Middle frontal gyrus (tissue), 1 donor: ENCODE measurements at regions not wholly inside any gene's neighbourhood (a gene's known extent, or its start where the extent isn't known, plus 50 kb on each side); places are given as distances from the start of the nearest gene placed in this dataset.

Source experiments
- DNase-seq: peaks from one replicate; pipeline ENCODE4 v3.0.0-alpha.2; 2015; ENCODE audit warnings: low spot score; ENCODE audit errors: extremely low spot score

GRCh38 chr1:222243902-222244301, 304.0 kb downstream of the HHIPL2 start:
- no peak for DNase-seq

GRCh38 chr1:222242492-222242891, 305.4 kb downstream of the HHIPL2 start:
- DNase-seq: no peak

GRCh38 chr1:222241410-222241809, 306.5 kb downstream of the HHIPL2 start:
- DNase-seq: no peak

- DNase-seq: no peak
Measured at GRCh38 chr1:222240536-222241181, 307.2 kb downstream of the HHIPL2 start.

- no peak for DNase-seq
Measured at GRCh38 chr1:222239130-222239529, 308.8 kb downstream of the HHIPL2 start.

- DNase-seq: no peak
Measured at GRCh38 chr1:222234351-222234750, 313.6 kb downstream of the HHIPL2 start.

GRCh38 chr1:222233444-222234158, 314.3 kb downstream of the HHIPL2 start:
- no peak for DNase-seq

GRCh38 chr1:222232842-222233241, 315.1 kb downstream of the HHIPL2 start:
- no peak for DNase-seq

- no peak for DNase-seq
Measured at GRCh38 chr1:222229672-222230312, 318.1 kb downstream of the HHIPL2 start.

- DNase-seq: no peak
Measured at GRCh38 chr1:222225316-222225691, 322.6 kb downstream of the HHIPL2 start.

- no peak for DNase-seq
Measured at GRCh38 chr1:222224636-222225315, 323.1 kb downstream of the HHIPL2 start.

- no peak for DNase-seq
Measured at GRCh38 chr1:222224156-222224555, 323.7 kb downstream of the HHIPL2 start.

- DNase-seq: no peak
Measured at GRCh38 chr1:222223010-222223409, 324.9 kb downstream of the HHIPL2 start.

- DNase-seq: no peak
Measured at GRCh38 chr1:222216255-222216754, 331.6 kb downstream of the HHIPL2 start.

- DNase-seq: no peak
Measured at GRCh38 chr1:222210776-222211175, 337.1 kb downstream of the HHIPL2 start.

- DNase-seq: no peak
Measured at GRCh38 chr1:222204475-222204874, 343.4 kb downstream of the HHIPL2 start.

GRCh38 chr1:222202831-222203230, 345.1 kb downstream of the HHIPL2 start:
- no peak for DNase-seq

GRCh38 chr1:222196736-222197135, 351.2 kb downstream of the HHIPL2 start:
- DNase-seq: no peak

GRCh38 chr1:222196288-222196687, 351.6 kb downstream of the HHIPL2 start:
- DNase-seq: no peak

- no peak for DNase-seq
Measured at GRCh38 chr1:222195857-222196256, 352.0 kb downstream of the HHIPL2 start.

GRCh38 chr1:222189218-222189617, 358.7 kb downstream of the HHIPL2 start:
- no peak for DNase-seq
